HG03064 (cell line): ENCODE measurements at regions not wholly inside any gene's neighbourhood (a gene's known extent, or its start where the extent isn't known, plus 50 kb on each side); places are given as distances from the start of the nearest gene placed in this dataset.
"Not testable (repeated sequence)": the region's sequence is repeated elsewhere in the genome, so short reads cannot be mapped to it uniquely, and the experiment has no call there.

ENCODE experiments used
- ATAC-seq: cut with Tn5 transposase; IDR thresholded peaks from one replicate; pipeline ENCODE4 v1.9.1; 2021; ENCODE audit warnings: low read depth; ENCODE audit not compliant: unreplicated experiment

GRCh38 chr3:153369561-153370374 is 207.7 kb downstream of the RAP2B start:
- ATAC-seq, result no peak

DNA sequence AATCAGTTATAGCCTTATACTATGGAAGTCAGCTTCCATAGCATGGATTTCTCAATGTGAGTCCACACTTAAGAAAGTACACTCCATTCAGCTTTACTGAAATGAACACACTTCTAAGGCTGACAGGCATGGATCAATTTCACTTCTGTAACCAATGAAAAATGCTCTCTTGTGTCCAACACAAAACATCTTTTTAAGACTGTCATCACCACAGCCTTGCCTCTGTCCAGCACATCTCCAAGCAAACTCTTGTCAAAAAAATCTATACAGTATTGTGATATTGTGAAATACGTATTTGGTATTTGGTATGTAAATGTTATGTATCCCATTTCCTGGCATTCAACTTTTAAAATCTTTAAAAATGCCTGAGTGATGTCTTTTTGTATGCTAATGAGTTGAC is 208.7 kb downstream of the RAP2B start:
- ATAC-seq, result no peak

DNA sequence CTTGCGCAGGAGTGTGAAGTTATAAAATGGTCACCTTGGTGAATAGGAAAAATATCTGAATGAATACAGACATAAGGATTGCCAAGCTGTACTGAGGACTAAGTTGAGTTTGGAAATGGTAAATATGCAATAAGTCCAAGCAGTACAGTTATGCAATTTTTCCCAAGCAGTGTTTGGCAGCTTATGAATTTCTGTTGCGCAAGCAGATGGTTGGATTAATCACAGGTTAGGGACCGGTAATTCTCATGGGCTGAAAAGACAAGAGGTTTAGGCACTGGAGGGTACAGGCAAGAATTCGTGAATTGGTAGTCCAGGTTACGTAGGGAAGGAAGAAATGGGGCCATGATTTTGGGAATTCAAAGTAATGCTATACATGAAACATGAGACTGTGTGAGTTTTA is 210.3 kb downstream of the RAP2B start:
- ATAC-seq, result no peak

GRCh38 chr3:153373606-153374005 is 211.6 kb downstream of the RAP2B start:
- no peak for ATAC-seq

- not testable (repeated sequence) for ATAC-seq
Measured at GRCh38 chr3:153378366-153378765, 216.3 kb downstream of the RAP2B start.

DNA sequence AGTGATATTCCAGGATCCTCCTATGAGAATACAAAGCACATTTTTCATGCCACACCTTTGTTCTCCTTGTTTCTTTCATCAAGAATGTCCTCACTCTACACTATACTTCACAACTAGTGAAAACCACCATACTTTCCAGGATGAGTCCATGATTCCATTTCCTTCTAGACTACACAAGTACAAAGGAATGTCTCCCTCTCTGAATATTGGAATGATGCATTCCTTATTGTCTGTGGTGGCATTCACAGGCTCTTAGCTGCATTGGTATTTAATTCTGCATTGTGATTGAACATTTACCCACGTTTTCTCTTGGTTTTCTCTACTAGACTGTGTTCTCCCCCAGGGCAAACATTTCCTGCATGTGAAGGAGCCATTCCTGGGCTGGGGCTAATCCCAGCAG is 217.5 kb downstream of the RAP2B start:
- no peak for ATAC-seq

DNA sequence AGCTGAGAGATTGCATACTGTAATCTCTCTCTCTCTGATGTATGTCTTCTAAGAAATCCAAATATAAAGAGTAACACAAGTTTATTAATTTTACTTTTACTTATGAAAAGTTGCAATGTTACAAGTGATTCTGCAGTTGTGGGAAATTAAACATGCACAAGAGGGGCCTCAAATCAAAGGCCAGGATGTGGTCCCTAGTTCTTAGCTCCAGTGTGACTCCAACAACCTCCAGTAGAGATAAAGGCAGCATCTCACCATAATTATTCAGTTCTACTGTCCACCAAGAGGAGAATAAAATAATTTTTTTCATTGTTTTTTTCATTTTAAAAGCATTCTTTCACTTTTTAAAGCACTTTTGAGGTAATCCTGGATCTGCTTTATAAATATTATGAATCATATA is 223.3 kb downstream of the RAP2B start:
- no peak for ATAC-seq

GRCh38 chr3:153392363-153392762 is 230.3 kb downstream of the RAP2B start:
- no peak for ATAC-seq

DNA sequence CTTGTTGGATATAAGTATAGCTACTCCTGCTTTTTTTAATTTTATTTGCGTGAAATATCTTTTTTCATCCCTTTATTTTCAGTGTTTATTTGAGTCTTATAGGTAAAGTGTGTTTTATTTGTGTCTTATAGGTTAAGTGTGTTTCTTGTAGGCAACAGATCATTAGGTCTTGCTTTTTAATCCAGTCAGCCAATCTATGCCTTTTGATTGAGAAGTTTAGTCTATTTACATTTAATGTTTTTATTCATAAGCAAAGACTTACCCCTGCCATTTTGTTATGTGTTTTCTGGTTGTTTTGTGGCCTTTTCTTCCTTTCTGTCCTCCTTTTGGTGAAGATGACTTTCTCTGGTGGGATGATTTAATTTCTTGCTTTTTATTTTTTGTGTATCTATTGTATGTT is 232.0 kb downstream of the RAP2B start:
- ATAC-seq, result no peak

DNA sequence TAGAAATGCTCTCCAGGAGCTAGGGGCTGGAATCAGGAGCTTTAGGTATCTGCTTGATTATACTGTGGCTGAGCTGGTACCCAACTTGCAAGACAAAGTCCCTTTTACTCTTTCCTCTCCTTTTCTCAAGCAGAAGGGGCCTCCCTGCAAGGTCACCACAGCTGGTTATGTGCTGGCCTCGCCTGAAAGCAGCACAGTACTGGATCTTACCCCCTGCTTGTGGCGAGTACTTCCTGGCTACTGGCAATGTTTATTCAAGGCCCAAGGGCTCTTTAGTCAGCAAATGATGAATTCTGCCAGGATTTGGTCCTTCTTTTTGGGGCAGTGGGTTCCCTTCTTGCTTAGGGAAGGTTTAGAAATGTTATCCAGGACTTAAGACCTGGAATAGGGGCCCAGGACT is 234.6 kb downstream of the RAP2B start:
- no peak for ATAC-seq

DNA sequence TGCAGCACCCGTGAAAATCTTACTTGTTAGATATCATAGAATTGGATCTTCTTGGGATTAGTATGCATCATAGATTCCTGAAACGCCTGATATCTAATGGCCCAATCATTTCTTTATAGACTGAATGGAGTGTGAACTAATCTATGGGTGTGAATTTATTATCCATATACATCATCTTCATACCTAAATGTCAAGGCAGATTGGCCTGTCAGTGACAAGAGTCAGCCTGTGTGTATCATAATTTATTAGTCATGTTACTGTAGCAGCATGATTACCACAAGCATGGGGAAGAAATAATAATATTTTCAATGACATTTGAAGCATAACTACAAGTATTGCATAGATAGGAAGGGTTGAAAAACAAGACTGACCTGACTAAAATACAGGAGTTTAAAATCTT is 235.8 kb downstream of the RAP2B start:
- ATAC-seq, result no peak

DNA sequence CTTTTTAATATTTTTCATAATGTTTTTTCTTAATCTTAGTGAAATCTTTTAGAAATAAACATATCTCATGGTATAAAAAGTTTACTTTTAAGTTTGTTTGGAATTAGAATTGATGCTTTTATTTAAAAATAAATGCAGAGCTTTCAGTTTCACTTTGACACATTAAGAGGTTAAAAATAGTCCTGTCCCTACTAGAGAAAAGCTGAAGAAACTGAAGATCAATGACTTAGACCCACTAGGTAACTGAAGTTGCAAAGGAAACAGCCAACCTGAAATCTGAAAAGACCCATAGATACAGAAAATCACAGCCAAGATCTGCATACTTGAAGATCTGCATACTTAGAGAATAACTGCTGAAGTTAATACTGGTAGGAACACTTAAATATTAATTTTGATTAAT is 237.6 kb downstream of the RAP2B start:
- no peak for ATAC-seq

DNA sequence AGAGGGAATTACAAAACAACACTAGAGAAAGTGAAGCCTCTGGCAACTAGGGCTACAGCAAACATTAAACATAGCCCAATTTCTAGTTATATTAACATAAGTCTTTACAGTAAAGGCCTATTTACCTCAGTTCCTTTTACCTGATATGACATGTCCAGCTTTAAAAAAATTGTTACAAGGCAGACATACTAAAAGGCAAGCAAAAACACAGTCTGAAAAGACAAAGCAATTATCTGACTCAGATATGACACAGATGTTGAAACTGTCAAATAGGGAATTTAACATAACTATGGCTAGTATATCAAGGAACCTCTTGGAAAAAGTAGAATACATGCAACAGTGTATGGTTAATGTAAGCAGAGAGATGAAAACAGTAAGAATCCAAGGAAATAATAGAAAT is 238.6 kb downstream of the RAP2B start:
- ATAC-seq, result no peak

GRCh38 chr3:153404157-153404556 is 242.1 kb downstream of the RAP2B start:
- no peak for ATAC-seq

- ATAC-seq, result not testable (repeated sequence)
Measured at GRCh38 chr3:153405320-153405719, 243.3 kb downstream of the RAP2B start.

DNA sequence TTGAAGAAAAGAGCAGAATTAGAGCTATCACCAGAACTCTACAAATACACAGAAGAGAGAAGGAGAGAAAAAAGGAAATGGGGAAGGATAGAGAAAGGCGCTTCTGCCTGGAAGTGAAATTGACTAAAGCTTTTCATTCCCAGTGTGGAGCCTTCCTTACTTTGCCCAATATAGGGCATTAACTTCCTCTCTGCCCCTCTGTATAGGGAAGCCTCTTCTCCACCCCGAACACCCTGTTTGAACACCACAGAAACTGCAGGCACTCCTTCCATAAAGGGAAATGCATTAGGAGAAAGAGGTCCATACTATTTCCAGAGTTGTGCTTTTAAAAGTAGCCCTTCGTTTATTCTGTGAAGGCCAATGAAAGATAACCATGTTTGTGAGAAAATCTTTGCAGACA is 248.5 kb downstream of the RAP2B start:
- ATAC-seq, result no peak

- ATAC-seq, result no peak
Measured at GRCh38 chr3:153414982-153415381, 253.0 kb downstream of the RAP2B start.

DNA sequence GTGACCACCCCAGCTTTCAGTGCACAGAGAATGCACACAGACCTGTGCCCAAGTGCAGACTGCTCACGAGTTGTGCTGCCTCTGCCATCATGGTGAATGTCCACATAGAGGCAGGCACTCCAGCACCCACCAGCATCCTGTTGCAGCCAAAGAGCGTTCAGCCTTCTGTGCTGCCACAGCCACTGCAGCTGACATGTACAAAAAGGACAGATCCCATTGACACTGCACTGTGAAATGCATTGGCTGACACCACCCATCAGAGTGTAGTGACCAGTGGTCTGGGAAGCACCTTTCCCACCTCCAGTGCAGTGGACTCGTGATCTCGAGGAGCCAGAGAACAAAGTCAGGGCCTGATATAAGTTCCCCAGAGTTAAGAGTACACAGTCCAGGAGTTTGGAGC is 260.3 kb downstream of the RAP2B start:
- ATAC-seq, result no peak

GRCh38 chr3:153423820-153424219 is 261.8 kb downstream of the RAP2B start:
- ATAC-seq, result not testable (repeated sequence)

GRCh38 chr3:153426344-153426743 is 264.3 kb downstream of the RAP2B start:
- no peak for ATAC-seq

- no peak for ATAC-seq
Measured at GRCh38 chr3:153426803-153427202, 264.8 kb downstream of the RAP2B start.

- ATAC-seq, result no peak
Measured at GRCh38 chr3:153429821-153430220, 267.8 kb downstream of the RAP2B start.

- ATAC-seq, result no peak
Measured at GRCh38 chr3:153431076-153431475, 269.1 kb downstream of the RAP2B start.
